ENCODE measurements at regions not wholly inside any gene's neighbourhood (a gene's known extent, or its start where the extent isn't known, plus 50 kb on each side); places are given as distances from the start of the nearest gene placed in this dataset.
A peak's percentile ranks its signal among the peaks of the same experiment; 100 is the strongest.

DNA sequence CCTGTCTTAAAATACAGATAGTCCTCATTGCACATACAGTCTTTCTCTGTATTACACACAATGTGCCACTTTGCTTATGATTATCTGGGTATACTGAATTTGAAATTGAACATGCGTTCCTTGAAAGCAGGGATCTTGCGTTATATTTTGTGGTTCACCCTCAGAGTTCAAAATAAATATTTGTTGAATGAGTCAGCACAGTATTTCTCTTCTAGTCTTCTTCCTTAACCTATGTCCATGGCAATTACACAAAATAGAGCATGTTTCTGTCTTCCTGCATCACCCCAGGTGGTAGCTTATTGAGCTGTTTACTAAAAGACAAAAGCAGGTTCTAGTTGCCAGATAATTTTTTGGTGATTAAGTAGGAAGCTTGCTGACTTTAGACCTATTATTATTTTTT is 272.9 kb upstream of the FERMT1 start:
- no peak overlapping the region for H3K4me3 Mint-ChIP-seq (ENCODE audit: unreplicated experiment)
- DNase-seq (ENCODE audit: extremely low spot score, unreplicated experiment): no peak
- no peak overlapping the region for H3K27ac Mint-ChIP-seq (ENCODE audit: unreplicated experiment)
- H3K36me3 Mint-ChIP-seq (ENCODE audit: unreplicated experiment): no peaks in the 10 kb centered on the region
- H3K9me3 Mint-ChIP-seq (ENCODE audit: unreplicated experiment): no peaks in the 10 kb centered on the region
- TF ChIP-seq, protein P1, sequence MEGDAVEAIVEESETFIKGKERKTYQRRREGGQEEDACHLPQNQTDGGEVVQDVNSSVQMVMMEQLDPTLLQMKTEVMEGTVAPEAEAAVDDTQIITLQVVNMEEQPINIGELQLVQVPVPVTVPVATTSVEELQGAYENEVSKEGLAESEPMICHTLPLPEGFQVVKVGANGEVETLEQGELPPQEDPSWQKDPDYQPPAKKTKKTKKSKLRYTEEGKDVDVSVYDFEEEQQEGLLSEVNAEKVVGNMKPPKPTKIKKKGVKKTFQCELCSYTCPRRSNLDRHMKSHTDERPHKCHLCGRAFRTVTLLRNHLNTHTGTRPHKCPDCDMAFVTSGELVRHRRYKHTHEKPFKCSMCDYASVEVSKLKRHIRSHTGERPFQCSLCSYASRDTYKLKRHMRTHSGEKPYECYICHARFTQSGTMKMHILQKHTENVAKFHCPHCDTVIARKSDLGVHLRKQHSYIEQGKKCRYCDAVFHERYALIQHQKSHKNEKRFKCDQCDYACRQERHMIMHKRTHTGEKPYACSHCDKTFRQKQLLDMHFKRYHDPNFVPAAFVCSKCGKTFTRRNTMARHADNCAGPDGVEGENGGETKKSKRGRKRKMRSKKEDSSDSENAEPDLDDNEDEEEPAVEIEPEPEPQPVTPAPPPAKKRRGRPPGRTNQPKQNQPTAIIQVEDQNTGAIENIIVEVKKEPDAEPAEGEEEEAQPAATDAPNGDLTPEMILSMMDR (IDR thresholded peaks at IDR 0.05): no peak
- peaks cover 5% of the 10 kb centered on the region for H3K27me3 Mint-ChIP-seq (ENCODE audit: unreplicated experiment)
- peaks cover 4% of the 10 kb centered on the region for H3K4me1 Mint-ChIP-seq (ENCODE audit: unreplicated experiment)

DNA sequence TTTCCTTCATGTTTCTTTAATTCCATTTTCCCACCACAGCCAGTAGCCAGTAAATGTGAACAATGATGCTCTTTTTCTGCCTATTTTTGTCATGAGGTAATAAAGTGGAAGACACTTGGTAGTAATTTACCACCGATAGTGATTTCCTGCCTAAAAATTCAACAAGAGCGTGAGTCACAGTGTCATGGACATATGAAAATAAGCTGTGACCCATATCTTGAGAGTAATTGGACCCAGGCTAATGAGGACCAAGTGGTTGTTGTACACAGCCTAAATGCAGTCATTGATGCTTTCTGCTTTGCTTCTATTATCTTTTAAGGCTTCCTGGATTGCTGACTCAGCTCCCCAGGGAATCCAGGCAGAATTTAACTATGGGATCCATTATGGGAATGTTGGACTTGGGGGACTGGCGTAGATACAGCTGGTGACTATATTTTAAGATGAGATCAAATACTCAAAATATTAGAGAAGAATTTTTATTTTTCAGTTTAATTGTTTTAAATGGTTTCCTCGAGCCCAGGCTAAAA is 265.9 kb upstream of the FERMT1 start:
- peaks cover 4% of the 10 kb centered on the region for H3K9me3 Mint-ChIP-seq (ENCODE audit: unreplicated experiment)
- H3K36me3 Mint-ChIP-seq (ENCODE audit: unreplicated experiment): no peaks in the 10 kb centered on the region
- TF ChIP-seq, protein P1 (IDR thresholded peaks at IDR 0.05): no peak
- H3K4me1 Mint-ChIP-seq (ENCODE audit: unreplicated experiment): no peaks in the 10 kb centered on the region
- H3K27ac Mint-ChIP-seq (ENCODE audit: unreplicated experiment): no peak overlapping the region
- peaks cover 5% of the 10 kb centered on the region for H3K27me3 Mint-ChIP-seq (ENCODE audit: unreplicated experiment)
- no peak overlapping the region for H3K4me3 Mint-ChIP-seq (ENCODE audit: unreplicated experiment)
- DNase-seq (ENCODE audit: extremely low spot score, unreplicated experiment): no peak

DNA sequence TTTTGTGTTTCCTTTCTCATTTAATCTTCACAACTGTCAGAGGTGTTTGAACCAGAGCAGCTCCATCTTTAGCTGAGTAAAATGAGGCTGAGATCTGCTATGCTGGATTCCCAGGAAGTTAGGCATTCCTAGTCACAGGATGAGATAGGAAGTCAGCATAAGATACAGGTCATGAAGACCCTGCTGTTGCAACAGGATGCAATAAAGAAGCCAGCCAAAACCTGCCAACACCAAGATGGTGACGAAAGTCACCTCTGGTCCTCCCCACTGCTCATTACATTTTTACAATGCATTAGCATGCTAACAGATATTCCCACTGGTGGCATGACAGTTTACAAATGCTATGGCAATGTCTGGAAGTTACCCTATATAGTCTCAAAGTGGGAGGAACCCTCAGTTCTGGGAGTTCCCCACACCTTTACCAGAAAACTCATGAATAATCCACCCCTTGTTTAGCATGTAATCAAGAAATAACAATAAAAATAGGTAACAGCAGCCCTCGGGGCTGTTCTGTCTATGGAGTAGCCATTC is 262.2 kb upstream of the FERMT1 start:
- Mint-ChIP-seq H3K27me3 (ENCODE audit: unreplicated experiment) (no peaks in the 10 kb centered on the region), H3K27ac (ENCODE audit: unreplicated experiment) (no peak overlapping the region), H3K4me3 (ENCODE audit: unreplicated experiment) (no peak overlapping the region), H3K36me3 (ENCODE audit: unreplicated experiment) (no peaks in the 10 kb centered on the region), H3K9me3 (ENCODE audit: unreplicated experiment) (peaks cover 4% of the 10 kb centered on the region), H3K4me1 (ENCODE audit: unreplicated experiment) (no peaks in the 10 kb centered on the region)
- TF ChIP-seq, protein P1 (IDR thresholded peaks at IDR 0.05): no peak
- DNase-seq (ENCODE audit: extremely low spot score, unreplicated experiment): no peak

DNA sequence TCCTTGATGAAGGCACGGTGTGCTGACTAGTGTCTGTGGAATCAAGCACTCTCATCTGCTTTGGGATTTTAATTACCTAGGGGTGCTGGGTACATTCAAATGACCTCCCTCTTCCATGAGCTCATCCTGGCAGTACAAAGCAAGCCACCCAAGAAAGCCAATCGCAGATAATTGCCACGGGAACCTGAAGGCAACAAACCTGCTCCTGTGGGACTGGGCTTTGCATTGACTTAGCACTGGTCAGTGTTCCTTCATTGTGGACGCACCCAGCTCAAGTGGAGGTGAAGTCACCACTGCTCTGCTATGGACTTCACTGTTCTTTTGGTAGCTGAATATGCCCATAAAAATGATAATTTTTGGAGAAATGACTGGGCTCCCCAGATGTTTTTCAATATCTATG is 261.6 kb upstream of the FERMT1 start:
- Mint-ChIP-seq H3K36me3 (ENCODE audit: unreplicated experiment) (no peaks in the 10 kb centered on the region), H3K27me3 (ENCODE audit: unreplicated experiment) (no peaks in the 10 kb centered on the region), H3K4me3 (ENCODE audit: unreplicated experiment) (no peak overlapping the region), H3K9me3 (ENCODE audit: unreplicated experiment) (peaks cover 2% of the 10 kb centered on the region), H3K4me1 (ENCODE audit: unreplicated experiment) (no peaks in the 10 kb centered on the region), H3K27ac (ENCODE audit: unreplicated experiment) (no peak overlapping the region)
- TF ChIP-seq, protein P1 (IDR thresholded peaks at IDR 0.05): no peak
- DNase-seq (ENCODE audit: extremely low spot score, unreplicated experiment): no peak

DNA sequence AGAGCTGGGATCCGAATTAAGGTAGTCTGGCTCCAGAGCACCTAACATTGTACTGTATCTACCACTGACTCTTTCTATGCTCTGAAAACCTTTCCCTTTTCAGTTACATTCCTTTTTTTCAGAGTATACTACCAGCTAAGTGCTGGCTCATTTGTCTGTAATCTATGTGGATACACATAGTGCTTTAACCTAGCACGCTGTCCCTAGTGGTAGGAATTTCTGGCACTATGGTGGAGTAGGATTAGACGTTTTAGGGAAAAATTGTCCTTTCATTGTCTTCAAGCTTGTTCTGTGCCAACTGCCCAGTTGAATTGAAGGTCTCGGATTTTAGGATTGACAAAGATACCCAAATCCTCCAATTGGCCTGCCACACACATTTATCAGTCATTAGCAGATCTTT is 259.1 kb upstream of the FERMT1 start:
- no peak overlapping the region for H3K27ac Mint-ChIP-seq (ENCODE audit: unreplicated experiment)
- no peaks in the 10 kb centered on the region for H3K36me3 Mint-ChIP-seq (ENCODE audit: unreplicated experiment)
- no peaks in the 10 kb centered on the region for H3K27me3 Mint-ChIP-seq (ENCODE audit: unreplicated experiment)
- no peaks in the 10 kb centered on the region for H3K4me1 Mint-ChIP-seq (ENCODE audit: unreplicated experiment)
- no peak overlapping the region for H3K4me3 Mint-ChIP-seq (ENCODE audit: unreplicated experiment)
- TF ChIP-seq, protein P1 (IDR thresholded peaks at IDR 0.05): peak; percentile 39
- no peak for DNase-seq (ENCODE audit: extremely low spot score, unreplicated experiment)
- no peaks in the 10 kb centered on the region for H3K9me3 Mint-ChIP-seq (ENCODE audit: unreplicated experiment)
